ENCODE measurements at regions not wholly inside any gene's neighbourhood (a gene's known extent, or its start where the extent isn't known, plus 50 kb on each side); places are given as distances from the start of the nearest gene placed in this dataset.

GRCh38 chr3:68467465-68467864, 464.9 kb downstream of the TAFA4 start:
- no peak for DNase-seq (ENCODE audit: low read depth in 2 of 2, low spot score in 1 of 2)

- no peak for DNase-seq (ENCODE audit: low read depth in 2 of 2, low spot score in 1 of 2)
Measured at GRCh38 chr3:68458581-68458980, 473.8 kb downstream of the TAFA4 start.

GRCh38 chr3:68448510-68449383, 483.6 kb downstream of the TAFA4 start:
- DNase-seq (ENCODE audit: low read depth in 2 of 2, low spot score in 1 of 2) = no peak

GRCh38 chr3:68447885-68448284, 484.5 kb downstream of the TAFA4 start:
- no peak for DNase-seq (ENCODE audit: low read depth in 2 of 2, low spot score in 1 of 2)

GRCh38 chr3:68441054-68441453, 491.3 kb downstream of the TAFA4 start:
- no peak for DNase-seq (ENCODE audit: low read depth in 2 of 2, low spot score in 1 of 2)

GRCh38 chr3:68436619-68437401, 495.5 kb downstream of the TAFA4 start:
- no peak for DNase-seq (ENCODE audit: low read depth in 2 of 2, low spot score in 1 of 2)

GRCh38 chr3:68428495-68428894, 503.9 kb downstream of the TAFA4 start:
- no peak for DNase-seq (ENCODE audit: low read depth in 2 of 2, low spot score in 1 of 2)

GRCh38 chr3:68424796-68425460, 507.4 kb downstream of the TAFA4 start:
- DNase-seq (ENCODE audit: low read depth in 2 of 2, low spot score in 1 of 2) = no peak

GRCh38 chr3:68408626-68409025, 523.7 kb downstream of the TAFA4 start:
- DNase-seq (ENCODE audit: low read depth in 2 of 2, low spot score in 1 of 2) = no peak

GRCh38 chr3:68403741-68404140, 528.6 kb downstream of the TAFA4 start:
- no peak for DNase-seq (ENCODE audit: low read depth in 2 of 2, low spot score in 1 of 2)

- no peak for DNase-seq (ENCODE audit: low read depth in 2 of 2, low spot score in 1 of 2)
Measured at GRCh38 chr3:68402235-68402918, 530.0 kb downstream of the TAFA4 start.

- no peak for DNase-seq (ENCODE audit: low read depth in 2 of 2, low spot score in 1 of 2)
Measured at GRCh38 chr3:68378631-68379030, 553.7 kb downstream of the TAFA4 start.

- no peak for DNase-seq (ENCODE audit: low read depth in 2 of 2, low spot score in 1 of 2)
Measured at GRCh38 chr3:68373727-68374126, 558.6 kb downstream of the TAFA4 start.

- no peak for DNase-seq (ENCODE audit: low read depth in 2 of 2, low spot score in 1 of 2)
Measured at GRCh38 chr3:68363796-68364195, 568.6 kb downstream of the TAFA4 start.

GRCh38 chr3:68360492-68360891, 571.9 kb downstream of the TAFA4 start:
- no peak for DNase-seq (ENCODE audit: low read depth in 2 of 2, low spot score in 1 of 2)

- no peak for DNase-seq (ENCODE audit: low read depth in 2 of 2, low spot score in 1 of 2)
Measured at GRCh38 chr3:68345781-68346180, 586.6 kb downstream of the TAFA4 start.

GRCh38 chr3:68342426-68342825, 589.9 kb downstream of the TAFA4 start:
- DNase-seq (ENCODE audit: low read depth in 2 of 2, low spot score in 1 of 2) = no peak

- no peak for DNase-seq (ENCODE audit: low read depth in 2 of 2, low spot score in 1 of 2)
Measured at GRCh38 chr3:68336042-68336441, 596.3 kb downstream of the TAFA4 start.

- DNase-seq (ENCODE audit: low read depth in 2 of 2, low spot score in 1 of 2) = no peak
Measured at GRCh38 chr3:68334367-68334986, 597.9 kb downstream of the TAFA4 start.

- no peak for DNase-seq (ENCODE audit: low read depth in 2 of 2, low spot score in 1 of 2)
Measured at GRCh38 chr3:68328049-68328448, 604.3 kb downstream of the TAFA4 start.

GRCh38 chr3:68315964-68316363, 616.4 kb downstream of the TAFA4 start:
- DNase-seq (ENCODE audit: low read depth in 2 of 2, low spot score in 1 of 2) = no peak

All from stimulated activated CD8-positive, alpha-beta memory T cell treated with anti-CD3 and anti-CD28 coated beads, Interleukin-4, amount 100 ng/mL, for 1 hour (primary cell).